OCI-LY1 (cell line): ENCODE measurements at regions not wholly inside any gene's neighbourhood (a gene's known extent, or its start where the extent isn't known, plus 50 kb on each side); places are given as distances from the start of the nearest gene placed in this dataset.

Experiments
- H2AFZ ChIP-seq: fragments of 200-600 bp; sonication (generic), shearing (Covaris generic); 2 replicates; pipeline ENCODE4 v1.6.0; 2014; ENCODE audit warnings: antibody characterized with exemption, mild to moderate bottlenecking, low read length
- H3F3A ChIP-seq: fragments of 200-600 bp; sonication (generic), shearing (Covaris generic); 2 replicates; pipeline ENCODE4 v1.6.0; 2014; ENCODE audit warnings: mild to moderate bottlenecking, antibody characterized with exemption, low read length, moderate library complexity; ENCODE audit not compliant: insufficient read depth
- H3K27ac ChIP-seq: fragments of 200-600 bp; sonication (generic); 2 replicates; pipeline ENCODE4 v1.5.1; 2014; ENCODE audit warnings: low read length, mixed run types, mild to moderate bottlenecking, low read depth; ENCODE audit not compliant: poor library complexity, severe bottlenecking
- H3K27me3 ChIP-seq: fragments of 200-600 bp; sonication (generic); 2 replicates; pipeline ENCODE4 v1.6.0; 2014; ENCODE audit warnings: antibody characterized with exemption, mild to moderate bottlenecking, low read length, moderate library complexity; ENCODE audit not compliant: insufficient read depth
- H3K36me3 ChIP-seq: fragments of 200-600 bp; sonication (generic); 2 replicates; pipeline ENCODE4 v1.6.1; 2014; ENCODE audit warnings: mild to moderate bottlenecking, antibody characterized with exemption, low read length, moderate library complexity, mixed read lengths; ENCODE audit not compliant: insufficient read depth
- H3K4me1 ChIP-seq: fragments of 200-600 bp; sonication (generic); 2 replicates; pipeline ENCODE4 v1.5.1; 2014; ENCODE audit warnings: mild to moderate bottlenecking, low read length, moderate library complexity; ENCODE audit not compliant: insufficient read depth, severe bottlenecking
- H3K4me2 ChIP-seq: fragments of 200-600 bp; sonication (generic), shearing (Covaris generic); 2 replicates; pipeline ENCODE4 v1.6.1; 2014; ENCODE audit warnings: low read length
- H3K4me3 ChIP-seq: fragments of 200-600 bp; sonication (generic); 2 replicates; pipeline ENCODE4 v1.5.1; 2014; ENCODE audit warnings: low read length, low read depth, mild to moderate bottlenecking, mixed read lengths; ENCODE audit not compliant: poor library complexity, severe bottlenecking
- H3K79me2 ChIP-seq: fragments of 200-600 bp; shearing (Covaris generic); 2 replicates; pipeline ENCODE4 v1.6.1; 2016; ENCODE audit warnings: mixed run types, low read length, mixed read lengths; ENCODE audit not compliant: insufficient read depth
- H3K9ac ChIP-seq: fragments of 200-600 bp; sonication (generic), shearing (Covaris generic); 2 replicates; pipeline ENCODE4 v1.6.1; 2014; ENCODE audit warnings: mild to moderate bottlenecking, low read length, mixed read lengths
- H3K9me2 ChIP-seq: fragments of 200-600 bp; sonication (generic), shearing (Covaris generic); 2 replicates; pipeline ENCODE4 v1.6.1; 2014; ENCODE audit warnings: low read depth, mild to moderate bottlenecking, low read length, mixed read lengths
- H3K9me3 ChIP-seq: fragments of 200-600 bp; shearing (Covaris generic); 2 replicates; pipeline ENCODE4 v1.6.1; 2014; ENCODE audit warnings: low read length, mixed read lengths
- H4K20me1 ChIP-seq: fragments of 200-600 bp; sonication (generic), shearing (Covaris generic); 2 replicates; pipeline ENCODE4 v1.6.0; 2016; ENCODE audit warnings: mild to moderate bottlenecking, low read length; ENCODE audit not compliant: insufficient read depth
- CTCF ChIP-seq: fragments of 200-600 bp; sonication (generic), shearing (Covaris generic); IDR thresholded peaks from 2 replicates; pipeline ENCODE4 v1.5.1; 2017; ENCODE audit warnings: mild to moderate bottlenecking, antibody characterized with exemption, low read length, moderate library complexity, mixed read lengths
- EZH2 ChIP-seq: fragments of 200-600 bp; sonication (generic), shearing (Covaris generic); IDR thresholded peaks from 2 replicates; pipeline ENCODE4 v1.8.0; 2017; ENCODE audit warnings: borderline replicate concordance, mixed run types, mild to moderate bottlenecking, antibody characterized with exemption, low read length, moderate library complexity, mixed read lengths

DNA sequence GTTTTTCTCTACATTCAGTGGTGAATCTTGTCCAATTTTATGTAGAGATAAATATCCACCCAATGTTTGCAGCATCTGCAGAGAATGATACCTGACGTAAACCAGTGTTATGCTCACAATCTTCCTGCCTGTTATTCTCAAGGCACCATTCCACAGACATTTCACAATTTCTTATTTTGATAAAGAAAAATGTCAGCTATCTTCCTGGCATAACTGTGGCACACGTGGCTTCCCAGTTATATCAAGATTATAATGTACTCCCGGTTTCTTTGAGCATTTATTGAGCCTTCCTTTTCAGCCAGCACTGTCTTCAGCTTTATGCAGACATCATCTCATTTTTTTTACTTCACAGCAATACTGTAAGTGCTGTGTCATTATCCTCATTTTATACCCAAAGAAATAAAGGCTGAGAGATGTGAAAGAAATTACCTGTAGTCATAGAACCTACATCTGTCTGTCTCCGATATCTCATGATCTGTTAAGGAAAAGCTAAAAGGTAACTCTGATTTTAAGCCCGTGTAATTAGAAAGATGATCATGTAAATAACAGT lies 1300.8 kb upstream of the TENM3 start:
- Histone ChIP-seq H2AFZ (peak overlapping the region; percentile 10; the same call in 1 of the 2 replicates), H3F3A (peaks cover 4% of the 10 kb centered on the region; the same call in 1 of the 2 replicates)

DNA sequence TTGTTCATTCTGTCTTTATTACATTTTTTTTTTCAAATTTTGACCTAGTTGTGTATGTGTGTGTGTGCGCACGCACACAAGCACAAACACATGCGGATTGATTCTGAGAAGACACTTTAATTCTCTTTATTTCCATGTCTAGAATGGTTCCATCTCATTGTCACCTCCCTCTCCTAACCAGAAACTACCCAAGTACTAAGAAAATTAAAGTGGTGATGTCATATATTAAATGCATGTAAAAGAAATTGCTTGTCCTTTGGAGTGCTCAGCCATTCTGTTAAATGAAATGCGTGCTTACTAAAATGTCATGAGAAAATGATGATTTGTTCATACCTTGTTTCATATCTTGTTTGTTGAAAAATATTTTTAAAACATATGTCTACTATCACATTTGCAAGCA lies 1297.0 kb upstream of the TENM3 start:
- Histone ChIP-seq H3K4me2 (no peak overlapping the region), H3K4me1 (peaks cover 14% of the 10 kb centered on the region), H3K79me2 (no peaks in the 10 kb centered on the region), H4K20me1 (no peaks in the 10 kb centered on the region), H3K9me2 (no peaks in the 10 kb centered on the region), H3K9ac (no peak overlapping the region), H3K27ac (no peak overlapping the region), H3F3A (peaks cover 4% of the 10 kb centered on the region; the same call in 1 of the 2 replicates), H3K36me3 (no peaks in the 10 kb centered on the region; the same call in 1 of the 2 replicates), H3K4me3 (no peak overlapping the region), H2AFZ (no peak overlapping the region), H3K27me3 (no peaks in the 10 kb centered on the region), H3K9me3 (no peaks in the 10 kb centered on the region; the same call in 1 of the 2 replicates)
- TF ChIP-seq EZH2: no peak
- no peak for TF ChIP-seq CTCF

More for the DNA sequence above, 1300.8 kb upstream of the TENM3 start:
- Histone ChIP-seq H3K4me3 (no peak overlapping the region), H3K36me3 (no peaks in the 10 kb centered on the region; the same call in 1 of the 2 replicates), H3K4me1 (peaks cover 5% of the 10 kb centered on the region), H3K9me3 (no peaks in the 10 kb centered on the region), H3K27me3 (no peaks in the 10 kb centered on the region), H3K27ac (no peak overlapping the region), H4K20me1 (no peaks in the 10 kb centered on the region), H3K4me2 (no peak overlapping the region), H3K9me2 (no peaks in the 10 kb centered on the region), H3K79me2 (no peaks in the 10 kb centered on the region), H3K9ac (no peak overlapping the region)
- TF ChIP-seq EZH2: no peak
- TF ChIP-seq CTCF: no peak

GRCh38 chr4:180947425-180947824 lies 1295.8 kb upstream of the TENM3 start:
- peak overlapping the region; percentile 6 for H3K27ac ChIP-seq
- TF ChIP-seq CTCF (peak; percentile 39; the same call in 1 of the 2 replicates), EZH2 (no peak)

More at GRCh38 chr4:180947425-180947824, 1295.8 kb upstream of the TENM3 start:
- peaks cover 4% of the 10 kb centered on the region; the same call in 1 of the 2 replicates for H3F3A ChIP-seq
- peaks cover 14% of the 10 kb centered on the region for H3K4me1 ChIP-seq
- H3K4me2 ChIP-seq: no peak overlapping the region
- no peak overlapping the region for H3K9ac ChIP-seq
- no peak overlapping the region for H3K4me3 ChIP-seq
- H3K27me3 ChIP-seq: no peaks in the 10 kb centered on the region
- H3K9me2 ChIP-seq: no peaks in the 10 kb centered on the region
- H3K79me2 ChIP-seq: no peaks in the 10 kb centered on the region
- no peak overlapping the region for H2AFZ ChIP-seq
- no peaks in the 10 kb centered on the region; the same call in 1 of the 2 replicates for H3K36me3 ChIP-seq
- H4K20me1 ChIP-seq: no peaks in the 10 kb centered on the region
- no peaks in the 10 kb centered on the region; the same call in 1 of the 2 replicates for H3K9me3 ChIP-seq
